HL-60/S4 treated with retinoic acid at 250 ng/mL for 4 days and 3 days (cell line): ENCODE measurements at regions not wholly inside any gene's neighbourhood (a gene's known extent, or its start where the extent isn't known, plus 50 kb on each side); places are given as distances from the start of the nearest gene placed in this dataset.
"Not testable (repeated sequence)": the region's sequence is repeated elsewhere in the genome, so short reads cannot be mapped to it uniquely, and the experiment has no call there.

Source experiments
- in situ Hi-C: fragments of 300-500 bp; cut with MboI; formaldehyde crosslinking; loops from 2 replicates; pipeline ENCODE4 v1.7.0; 2022; ENCODE audit warnings: low sequenced_read_pairs

DNA sequence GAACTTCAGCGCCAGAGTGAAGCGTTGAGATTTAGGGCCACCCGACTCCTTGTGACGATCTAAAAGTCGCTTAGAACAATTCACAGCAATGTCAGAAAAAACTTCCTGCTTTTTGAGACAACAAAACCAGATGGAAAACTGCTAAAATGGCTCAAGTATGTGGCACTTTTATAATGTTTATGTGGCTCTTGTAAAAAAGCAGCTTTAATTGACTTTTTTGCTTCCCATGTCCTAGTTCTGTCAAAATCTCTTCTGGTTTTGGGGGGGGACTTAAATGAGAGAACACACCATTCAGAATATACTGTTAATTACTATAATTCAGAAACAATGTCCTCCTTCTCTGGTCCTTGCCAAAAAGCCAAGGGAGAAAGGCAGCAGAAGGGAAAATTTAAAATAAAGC, 154.7 kb upstream of the LSM14A start:
- in situ Hi-C loops: no loop called here

DNA sequence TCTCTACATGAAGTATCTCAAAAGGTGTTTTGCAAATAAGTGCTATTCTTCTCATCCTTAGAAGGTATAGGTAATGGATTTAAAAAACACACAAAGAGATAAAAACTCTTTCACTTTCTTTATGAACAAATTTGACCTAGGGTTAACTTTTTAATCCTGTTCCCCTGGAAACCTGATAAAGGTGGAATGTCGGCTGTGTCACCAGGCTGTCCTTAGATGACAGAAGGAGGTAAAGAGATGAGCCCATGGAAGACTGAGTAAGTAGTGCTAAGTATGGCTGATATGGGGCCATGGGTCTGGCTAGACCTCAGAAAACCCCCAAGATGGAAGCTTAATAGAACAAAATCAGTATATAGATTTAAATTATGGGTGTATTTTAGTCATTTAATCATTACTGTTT, 153.8 kb upstream of the LSM14A start:
- in situ Hi-C loops: no loop called here

DNA sequence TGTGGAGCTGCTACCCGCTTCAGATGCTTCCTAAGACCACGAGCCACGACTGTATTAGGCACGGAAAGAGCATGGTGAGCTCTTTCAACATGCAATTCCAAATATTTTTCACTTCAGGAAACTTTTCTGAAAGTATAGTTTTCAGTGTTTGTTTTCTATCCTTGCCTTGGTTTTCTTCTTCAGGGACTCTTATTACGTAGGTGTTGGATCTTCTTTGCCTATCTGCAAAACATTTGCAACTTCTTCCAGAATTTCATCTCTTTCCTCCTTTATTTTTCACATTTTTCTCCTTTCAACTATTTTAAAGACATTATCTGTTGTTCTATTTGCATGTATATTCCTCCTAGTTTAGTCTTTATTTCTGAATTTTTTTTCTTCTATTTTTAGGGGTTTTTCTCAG, 148.9 kb upstream of the LSM14A start:
- in situ Hi-C loops: no loop called here

DNA sequence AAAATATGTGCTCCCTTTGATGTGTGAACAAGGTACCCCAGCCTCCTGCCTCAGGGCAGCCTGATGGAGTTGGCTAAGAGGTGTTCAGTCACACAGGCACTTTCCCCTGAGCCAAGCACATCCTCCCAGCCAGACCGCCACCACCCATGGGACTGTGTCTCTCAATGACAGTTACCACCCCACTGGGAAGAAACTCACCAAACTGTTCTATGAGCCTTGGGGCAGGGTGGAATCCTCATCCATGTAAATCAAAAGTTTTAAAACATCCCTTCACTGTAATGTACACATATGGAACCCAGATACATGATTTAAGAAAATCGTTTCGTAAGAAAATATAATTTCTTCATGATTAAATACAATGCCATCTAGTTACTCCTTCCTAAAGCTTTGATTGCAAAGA, 138.4 kb upstream of the LSM14A start:
- in situ Hi-C loops: no loop called here

DNA sequence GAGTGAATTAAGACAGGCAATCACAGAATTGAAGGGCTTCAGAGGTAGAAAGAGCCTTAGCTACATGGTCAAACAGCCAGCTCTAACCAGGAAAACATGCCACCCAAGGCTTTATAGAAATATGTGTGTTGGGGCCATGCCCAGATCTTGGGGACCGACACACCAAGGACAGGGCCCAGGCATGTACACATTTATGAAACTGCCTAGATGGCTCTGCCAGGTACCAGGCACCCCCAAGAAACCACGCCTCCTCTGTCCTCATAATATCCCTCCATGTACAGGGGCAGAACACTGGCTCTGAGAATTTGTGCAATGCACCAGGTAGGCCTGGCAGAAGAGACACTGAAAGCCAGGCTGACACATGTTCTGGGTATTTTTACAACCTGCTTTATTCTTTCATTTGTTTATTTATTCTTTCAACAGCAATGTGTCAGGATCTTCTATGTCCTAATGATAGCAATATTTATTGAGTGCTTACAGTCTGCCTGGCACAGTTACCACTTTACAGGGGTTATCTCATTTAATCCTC, 137.9 kb upstream of the LSM14A start:
- in situ Hi-C loops: no loop called here

DNA sequence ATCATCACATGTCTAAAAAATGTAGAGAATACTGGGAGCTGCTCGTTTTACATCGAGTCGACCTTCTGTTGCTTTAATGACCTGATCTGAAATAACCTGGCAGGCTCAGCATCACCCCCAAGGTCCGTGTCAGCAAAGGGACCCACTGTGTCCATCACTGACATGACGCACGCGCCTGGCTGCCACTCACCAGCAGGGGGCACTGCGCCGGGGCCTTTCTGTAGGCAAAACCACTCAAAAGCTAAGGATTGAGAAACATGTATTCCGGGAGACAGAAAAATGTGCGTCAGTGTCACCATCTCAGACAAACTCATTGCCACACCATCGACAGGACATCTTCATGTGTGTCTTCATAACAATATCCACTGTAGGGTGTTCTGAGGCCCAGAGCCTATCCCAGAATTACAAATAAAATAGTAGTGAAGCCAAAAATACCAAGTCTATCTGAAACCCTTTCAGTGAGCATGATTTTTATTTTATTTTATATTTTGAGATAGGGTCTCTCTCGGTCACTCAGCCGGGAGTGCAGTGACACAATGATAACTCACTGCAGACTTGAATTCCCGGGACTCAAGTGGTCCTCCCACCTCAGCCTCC, 130.3 kb upstream of the LSM14A start:
- in situ Hi-C loops: no loop called here

DNA sequence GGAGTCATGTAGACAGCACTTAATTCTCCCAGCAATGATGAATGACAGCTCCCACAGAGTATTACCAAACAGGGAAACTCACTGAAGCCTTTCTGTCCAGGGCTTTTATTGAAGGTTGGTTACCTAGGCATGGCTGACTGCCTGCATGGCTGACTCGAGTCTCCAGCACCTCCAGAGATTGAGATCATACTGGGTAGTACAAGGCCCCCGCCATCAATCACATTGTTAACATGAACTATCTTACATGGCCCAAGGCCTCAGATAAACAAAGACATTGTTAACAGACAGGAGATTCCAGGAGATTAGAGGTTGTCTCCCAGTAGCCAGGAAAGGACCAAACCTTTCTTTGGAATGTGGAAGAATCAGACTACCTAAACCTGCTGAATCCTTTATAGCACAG, 128.3 kb upstream of the LSM14A start:
- in situ Hi-C loops: no loop called here

DNA sequence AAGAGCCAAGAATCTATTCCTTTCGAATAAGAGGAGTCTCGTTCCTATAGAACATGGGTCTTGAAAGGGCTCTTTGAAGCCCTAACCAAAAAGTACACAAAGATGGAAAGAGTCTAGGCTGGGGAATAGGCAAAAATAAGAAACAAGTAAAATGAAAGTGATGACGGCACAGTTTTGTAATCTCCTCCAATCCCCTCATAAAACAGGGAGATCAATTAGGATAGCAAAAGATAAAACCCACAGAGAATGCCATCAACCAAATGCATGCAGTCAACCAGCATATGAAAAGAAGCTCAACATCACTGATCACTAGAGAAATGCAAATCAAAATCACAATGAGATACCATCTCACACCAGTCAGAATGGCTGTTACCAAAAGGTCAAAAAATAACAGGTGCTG, 122.4 kb upstream of the LSM14A start:
- in situ Hi-C loops: no loop called here

DNA sequence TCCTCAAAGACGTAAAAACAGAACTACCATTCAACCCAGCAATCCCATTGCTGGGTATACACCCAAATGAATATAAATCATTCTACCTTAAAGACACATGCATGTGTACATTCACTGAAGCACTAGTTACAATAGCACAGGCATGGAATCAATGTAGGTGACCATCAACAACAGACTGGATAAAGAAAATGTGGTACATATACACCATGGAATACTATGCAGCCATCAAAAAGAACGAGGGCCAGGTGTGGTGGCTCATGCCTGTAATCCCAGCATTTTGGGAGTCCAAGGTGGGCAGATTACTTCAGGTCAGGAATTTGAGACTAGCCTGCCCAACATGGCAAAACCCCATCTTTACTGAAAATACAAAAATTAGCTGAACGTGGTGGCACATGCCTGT, 121.9 kb upstream of the LSM14A start:
- in situ Hi-C loops: not testable (repeated sequence)

DNA sequence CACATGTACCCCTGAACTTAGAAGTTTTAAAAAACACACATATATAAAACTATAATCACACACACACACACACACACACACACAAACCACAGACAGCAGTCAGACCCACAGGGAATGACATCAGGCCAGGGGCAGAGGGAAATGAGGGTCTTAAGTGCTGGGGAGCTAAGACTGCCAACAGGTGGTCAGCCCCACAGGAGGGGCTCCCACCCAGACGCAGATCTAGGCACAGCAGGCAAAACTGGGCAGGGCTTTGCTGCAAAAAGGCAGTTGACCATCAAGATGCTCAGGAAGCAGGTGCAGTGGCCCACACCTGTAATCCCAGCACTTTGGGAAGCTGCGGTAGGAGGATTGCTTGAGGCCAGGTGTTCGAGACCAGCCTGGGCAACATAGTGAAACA, 121.0 kb upstream of the LSM14A start:
- in situ Hi-C loops: no loop called here

DNA sequence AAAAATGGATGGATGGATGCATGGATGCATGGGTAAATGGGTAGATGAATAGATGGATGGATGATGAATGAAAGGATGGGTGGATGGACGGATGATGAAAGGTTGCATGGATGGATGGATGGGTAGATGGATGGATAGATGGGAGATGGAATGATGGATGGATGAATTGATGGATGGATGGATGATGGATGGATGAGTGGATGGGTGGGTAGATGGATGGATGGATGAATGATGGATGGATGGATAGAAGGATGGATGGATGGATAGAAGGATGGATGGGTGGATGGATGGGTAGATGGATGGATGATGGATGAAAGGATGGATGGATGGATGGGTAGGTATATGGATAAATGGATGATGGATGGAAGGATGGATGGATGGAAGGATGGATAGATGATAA, 115.1 kb upstream of the LSM14A start:
- in situ Hi-C loops: no loop called here

DNA sequence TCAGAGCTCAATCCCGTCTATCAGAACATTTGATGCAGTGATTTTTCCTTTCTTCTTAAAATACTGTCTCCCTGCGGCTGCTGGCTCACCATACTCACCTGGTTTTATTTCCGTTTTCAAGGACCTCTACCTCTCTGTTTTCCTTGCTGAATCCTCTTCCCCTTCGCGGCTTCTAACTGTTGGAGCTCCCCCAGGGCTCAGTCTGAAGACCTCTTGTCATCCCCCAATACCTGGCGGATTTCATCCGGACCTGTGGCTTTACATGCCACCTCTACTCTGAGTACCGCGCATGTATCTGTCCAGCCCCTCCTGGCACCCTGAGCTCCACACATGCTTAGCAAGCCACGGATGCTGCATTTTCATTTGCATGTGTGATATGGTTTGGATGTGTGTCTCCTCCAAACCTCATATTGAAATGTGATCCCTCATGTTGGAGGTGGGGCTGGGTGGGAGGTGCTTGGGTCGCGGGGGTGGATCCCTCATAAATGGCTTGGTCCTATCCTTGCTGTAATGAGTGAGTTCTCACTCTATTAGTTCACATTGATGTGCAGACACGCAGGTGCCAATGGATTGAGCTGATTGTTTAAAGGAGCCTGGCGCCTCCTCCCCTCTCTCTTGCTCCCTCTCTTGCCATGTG, 106.2 kb upstream of the LSM14A start:
- in situ Hi-C loops: no loop called here

DNA sequence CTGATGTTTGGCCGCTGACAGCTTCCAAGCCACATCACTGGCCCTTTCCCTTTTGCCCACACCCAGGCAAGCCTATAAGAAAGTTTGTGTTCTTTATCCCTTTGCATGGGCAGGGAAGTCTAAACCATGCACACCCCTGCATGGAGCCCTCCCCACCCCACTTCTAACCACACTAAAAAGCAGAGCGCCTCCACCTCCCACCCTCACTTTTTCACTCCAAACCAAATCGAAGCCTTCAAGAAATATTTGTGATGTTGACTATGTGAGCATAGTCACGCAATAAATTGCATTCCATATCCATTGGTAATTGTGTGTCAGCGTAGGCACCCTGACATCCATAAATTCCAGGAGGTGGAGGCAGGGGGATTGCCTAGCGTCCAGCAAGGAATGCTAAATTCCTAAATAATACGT, 104.4 kb upstream of the LSM14A start:
- in situ Hi-C loops: no loop called here

DNA sequence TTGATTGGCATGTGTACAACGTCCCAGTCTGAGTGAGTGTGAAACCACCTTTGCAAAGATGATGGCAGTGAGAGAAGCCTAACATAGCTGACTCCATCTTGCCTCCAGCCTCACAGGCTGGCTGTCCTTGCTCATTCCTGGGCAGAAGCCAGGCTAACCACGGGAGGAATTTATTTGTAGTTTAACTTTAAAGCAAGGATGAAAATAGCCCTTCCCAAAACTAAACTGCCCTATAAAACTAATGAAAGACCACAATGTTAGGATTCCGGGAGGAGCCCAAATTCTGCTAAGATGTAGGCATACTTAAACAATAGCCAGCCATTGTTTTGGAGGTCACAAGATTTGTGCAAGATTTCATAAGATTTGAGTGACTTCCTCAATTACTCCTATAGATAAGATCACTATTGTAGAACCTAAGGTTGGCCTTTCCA, 96.6 kb upstream of the LSM14A start:
- in situ Hi-C loops: no loop called here

DNA sequence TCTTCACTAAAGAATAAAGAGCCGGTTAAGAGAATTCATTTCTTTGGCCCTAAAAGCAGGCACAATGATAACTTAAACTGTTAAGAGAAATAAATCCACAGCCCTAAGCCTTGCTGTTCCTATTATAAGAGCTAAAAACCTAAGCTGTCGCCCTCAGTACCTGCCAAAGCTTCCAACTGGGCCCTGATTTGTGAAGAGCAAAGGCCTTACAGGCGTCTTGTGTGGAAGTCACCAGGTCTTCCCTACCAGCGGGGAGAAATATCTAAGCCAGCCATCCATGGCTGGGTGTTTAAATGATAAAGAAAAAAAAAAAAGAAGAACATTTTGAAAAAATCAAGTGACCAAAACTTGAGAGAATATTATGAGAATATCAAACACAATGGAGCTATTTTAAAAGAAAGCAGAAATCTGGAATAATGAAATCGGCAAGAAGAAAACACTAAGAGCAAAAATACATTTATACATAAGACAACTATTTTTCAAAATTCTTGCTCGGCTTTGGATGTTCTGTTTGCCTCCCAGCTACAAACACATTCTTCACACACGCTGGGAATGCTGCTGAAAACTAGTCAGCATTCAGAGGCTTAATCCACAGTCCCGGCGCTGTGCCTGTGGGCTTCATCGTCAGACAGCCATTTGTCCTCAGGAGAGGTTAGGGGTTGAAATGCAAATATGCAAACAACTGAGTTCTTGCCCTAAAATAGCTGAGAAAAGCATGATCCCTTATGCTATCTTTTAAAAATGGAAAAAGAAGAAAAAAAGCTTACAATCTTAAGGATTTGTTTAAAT, 89.8 kb upstream of the LSM14A start:
- in situ Hi-C loops: no loop called here

DNA sequence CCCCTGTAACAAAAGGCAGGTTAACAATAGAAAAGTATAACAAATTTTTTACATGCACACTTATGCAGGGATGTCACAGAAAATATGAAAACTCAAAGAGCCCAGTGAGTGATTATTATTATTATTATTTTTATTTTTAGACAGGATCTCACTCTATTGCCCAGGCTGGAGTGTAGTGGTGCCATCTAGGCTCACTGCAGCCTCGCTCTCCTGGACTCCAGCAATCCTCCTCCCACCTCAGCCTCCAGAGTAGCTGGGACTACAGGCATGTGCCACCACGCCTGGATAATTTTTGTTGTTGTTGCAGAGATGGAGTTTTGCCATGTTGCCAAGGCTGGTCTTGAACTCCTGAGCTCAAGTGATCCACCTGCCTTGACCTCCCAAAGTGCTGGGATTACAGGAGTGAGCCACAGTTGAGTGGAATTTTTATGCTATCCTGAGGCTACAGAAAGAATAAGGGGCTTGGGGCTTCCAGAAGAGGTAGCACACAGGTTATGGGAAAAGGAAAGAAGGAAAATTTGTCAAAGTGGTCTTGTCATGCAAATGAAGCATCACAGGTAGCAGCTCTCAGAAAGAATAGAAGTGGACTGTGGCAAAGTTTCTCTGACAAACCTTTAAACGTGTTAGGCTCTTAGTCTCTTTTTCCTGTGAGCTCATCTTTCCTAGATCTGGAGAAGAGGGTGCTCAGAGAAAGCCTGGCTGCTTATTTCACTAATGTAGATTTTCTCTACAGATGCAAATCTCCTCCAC, 87.7 kb upstream of the LSM14A start:
- in situ Hi-C loops: no loop called here

DNA sequence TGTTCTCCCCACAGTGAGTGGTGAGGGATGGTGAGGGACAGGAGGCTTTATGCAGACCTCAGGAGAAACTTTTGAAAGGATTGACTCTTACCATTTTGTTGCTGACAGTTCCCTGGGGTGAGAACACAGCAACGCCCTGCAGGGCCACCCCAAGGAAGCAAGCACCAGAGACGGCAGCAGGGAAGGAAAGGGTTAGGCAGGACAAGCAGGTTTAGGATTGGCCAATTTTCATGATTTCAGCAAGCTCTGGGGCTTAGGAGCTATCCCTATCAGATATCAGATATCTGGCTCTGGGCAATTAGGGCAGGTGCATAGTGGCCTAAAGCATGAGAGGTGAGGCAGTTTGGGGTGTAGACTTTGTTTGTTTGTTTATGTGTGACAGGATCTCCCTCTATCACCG, 87.0 kb upstream of the LSM14A start:
- in situ Hi-C loops: no loop called here

DNA sequence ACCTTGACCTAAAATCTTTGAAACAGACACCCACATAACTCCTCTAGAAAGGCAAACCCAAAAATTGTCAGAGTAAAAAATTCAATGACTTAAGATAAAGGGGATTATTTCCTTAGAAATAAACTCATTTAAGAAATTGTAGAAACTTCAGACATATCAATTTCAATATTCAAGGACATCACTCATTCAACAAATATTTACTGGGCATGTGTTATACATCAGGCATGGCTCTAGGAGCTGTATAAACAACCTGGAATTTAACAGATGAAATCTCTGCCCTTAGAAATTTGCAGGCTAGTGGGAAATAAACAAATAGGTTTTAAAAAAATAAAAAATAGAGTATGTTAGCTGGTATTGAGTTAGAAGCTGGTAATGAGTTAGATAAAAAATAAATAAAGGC, 84.0 kb upstream of the LSM14A start:
- in situ Hi-C loops: no loop called here

DNA sequence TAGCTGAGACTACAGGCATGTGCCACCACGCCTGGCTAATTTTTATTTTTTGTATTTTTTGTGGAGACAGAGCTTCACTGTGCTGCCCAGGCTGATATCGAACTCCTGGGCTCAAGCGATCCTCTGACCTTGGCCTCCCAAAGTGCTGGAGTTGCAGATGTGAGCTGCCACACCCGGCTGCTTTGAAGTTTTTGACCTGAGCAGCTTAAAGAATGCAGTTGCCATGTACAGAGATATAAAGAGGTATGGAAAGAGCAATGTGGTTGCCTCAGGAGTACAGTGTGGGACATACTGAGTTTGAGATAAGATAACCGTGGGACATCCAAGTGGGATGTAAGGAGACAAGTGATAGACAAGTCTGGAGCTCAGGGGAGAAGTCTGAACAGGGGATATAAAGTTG, 82.7 kb upstream of the LSM14A start:
- in situ Hi-C loops: no loop called here

DNA sequence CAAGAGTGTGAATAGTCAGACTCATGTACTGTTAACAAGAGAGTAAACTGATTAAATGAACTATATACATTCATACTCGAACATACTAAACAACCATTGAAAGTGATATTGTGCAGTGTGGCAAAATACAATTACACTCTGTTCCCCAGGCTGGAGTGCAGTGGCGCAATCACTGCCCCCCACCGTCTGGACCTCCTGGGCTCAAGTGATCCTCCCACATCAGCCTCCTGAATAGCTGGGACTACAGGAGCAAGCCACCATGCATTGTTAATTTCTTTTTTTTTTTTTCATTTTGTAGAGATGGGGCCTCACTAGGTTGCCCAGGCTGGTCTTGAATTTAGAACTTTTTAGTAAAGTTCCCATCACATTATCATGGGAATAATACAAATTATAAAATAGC, 77.3 kb upstream of the LSM14A start:
- in situ Hi-C loops: loop anchor here (10.0 kb wide), 1 partner anchor 310 kb away; no protein-coding TSS in a partner anchor

DNA sequence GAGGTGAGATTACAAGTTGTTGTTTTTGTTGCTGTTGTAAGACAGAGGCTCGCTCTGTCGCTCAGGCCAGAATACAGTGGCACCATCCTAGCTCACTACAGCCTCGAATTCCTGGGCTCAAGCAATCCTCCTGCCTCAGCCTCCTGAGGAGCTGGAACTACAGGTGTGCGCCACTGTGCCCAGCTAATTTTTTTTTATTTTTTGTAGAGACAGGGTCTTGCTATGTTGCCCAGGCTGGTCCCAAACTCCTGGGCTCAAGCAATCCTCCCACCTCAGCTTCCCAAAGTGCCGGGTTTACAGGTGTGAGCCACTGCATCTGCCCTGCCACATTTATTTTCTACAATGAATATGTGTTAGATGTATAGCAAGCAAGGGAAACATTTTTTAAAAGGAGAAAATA, 76.9 kb upstream of the LSM14A start:
- in situ Hi-C loops: loop anchor here (10.0 kb wide), 1 partner anchor 311 kb away; no protein-coding TSS in a partner anchor
